GM12891 (cell line): ENCODE measurements at regions not wholly inside any gene's neighbourhood (a gene's known extent, or its start where the extent isn't known, plus 50 kb on each side); places are given as distances from the start of the nearest gene placed in this dataset.
"Not testable (repeated sequence)": the region's sequence is repeated elsewhere in the genome, so short reads cannot be mapped to it uniquely, and the experiment has no call there.

Experiments used
- POLR2A ChIP-seq: IDR thresholded peaks from 2 replicates; pipeline ENCODE4 v1.6.1; 2011; ENCODE audit warnings: low read depth, low read length, control low read depth
- POLR2AphosphoS5 ChIP-seq: IDR thresholded peaks from 2 replicates; pipeline ENCODE4 v1.6.1; 2011; ENCODE audit warnings: low read depth, low read length, control low read depth
- SPI1 ChIP-seq: IDR thresholded peaks from 2 replicates; pipeline ENCODE4 v1.6.1; 2011; ENCODE audit warnings: low read depth, low read length, control low read depth
- TAF1 ChIP-seq: IDR thresholded peaks from 2 replicates; pipeline ENCODE4 v1.6.1; 2011; ENCODE audit warnings: low read depth, low read length, control low read depth

- TF ChIP-seq POLR2A, TAF1, SPI1, POLR2AphosphoS5: not testable (repeated sequence)
Observed at GRCh38 chr7:76678500-76678899, 51.4 kb upstream of the POMZP3 start.
